Stimulated activated CD4-positive, alpha-beta T cell treated with anti-CD3 and anti-CD28 coated beads, Interleukin-4, amount 100 ng/mL, for 4 hours (primary cell): ENCODE measurements at regions not wholly inside any gene's neighbourhood (a gene's known extent, or its start where the extent isn't known, plus 50 kb on each side); places are given as distances from the start of the nearest gene placed in this dataset.
"Not testable (repeated sequence)": the region's sequence is repeated elsewhere in the genome, so short reads cannot be mapped to it uniquely, and the experiment has no call there.

Experiments
- DNase-seq, 2 experiments: peaks; one replicate each; pipeline ENCODE4 v3.0.0-alpha.2; 2020

DNA sequence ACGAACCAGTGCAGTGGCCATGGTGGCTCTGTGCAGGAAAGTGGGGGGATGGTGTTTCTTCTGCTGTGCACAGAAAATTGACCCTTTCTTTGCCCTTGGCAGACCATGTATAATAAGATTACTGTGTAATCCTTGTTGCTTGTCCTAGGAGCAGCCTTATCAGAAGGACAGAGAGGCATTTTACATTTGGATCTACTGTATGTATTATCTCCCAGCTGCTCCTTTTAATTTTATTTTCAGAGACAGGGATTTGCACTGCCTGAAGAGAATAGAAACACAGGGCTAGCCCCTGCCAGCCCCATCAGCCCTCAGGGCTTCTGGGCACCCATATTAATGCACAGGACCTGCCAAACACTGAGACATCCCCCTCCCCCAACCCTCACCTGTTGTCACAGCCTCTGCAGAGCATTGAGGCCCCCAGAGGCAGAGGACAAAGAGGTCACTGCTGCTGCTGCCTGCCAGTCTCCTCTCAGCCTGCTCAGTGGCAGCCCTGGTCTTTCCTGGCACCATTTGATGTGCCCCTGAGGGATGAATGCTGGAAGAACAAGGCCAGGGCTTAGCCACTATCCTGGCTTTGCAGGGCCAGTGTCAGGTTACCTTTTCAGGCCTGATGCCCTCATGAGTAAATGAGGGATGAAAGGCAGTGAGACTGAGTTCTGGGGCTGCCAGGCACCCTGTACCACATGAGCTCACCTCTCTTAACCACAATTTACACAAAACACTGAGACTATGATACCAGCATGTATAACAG is 533.4 kb downstream of the NTRK3 start:
- DNase-seq, result no peak

- no peak for DNase-seq
Observed at GRCh38 chr15:87720235-87720634, 536.3 kb downstream of the NTRK3 start.

DNA sequence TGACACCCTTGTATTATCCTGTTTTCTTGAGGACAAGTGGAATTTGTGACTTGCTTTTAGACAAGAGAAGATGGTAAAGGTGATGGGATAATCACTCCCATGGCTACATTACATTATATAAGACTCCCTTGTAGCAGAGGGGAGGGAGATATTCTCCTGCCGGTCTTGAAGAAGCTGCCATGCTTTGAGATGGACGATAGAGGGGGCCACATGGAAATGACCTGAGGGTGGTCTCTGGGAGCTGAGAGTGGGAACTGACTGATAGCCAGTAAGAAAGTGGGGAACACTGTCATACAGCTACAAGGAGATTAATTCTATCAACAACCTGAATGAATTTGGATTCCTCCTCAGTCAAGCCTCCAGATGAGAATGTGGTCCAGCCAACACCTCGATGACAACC is 540.1 kb downstream of the NTRK3 start:
- DNase-seq, result no peak

DNA sequence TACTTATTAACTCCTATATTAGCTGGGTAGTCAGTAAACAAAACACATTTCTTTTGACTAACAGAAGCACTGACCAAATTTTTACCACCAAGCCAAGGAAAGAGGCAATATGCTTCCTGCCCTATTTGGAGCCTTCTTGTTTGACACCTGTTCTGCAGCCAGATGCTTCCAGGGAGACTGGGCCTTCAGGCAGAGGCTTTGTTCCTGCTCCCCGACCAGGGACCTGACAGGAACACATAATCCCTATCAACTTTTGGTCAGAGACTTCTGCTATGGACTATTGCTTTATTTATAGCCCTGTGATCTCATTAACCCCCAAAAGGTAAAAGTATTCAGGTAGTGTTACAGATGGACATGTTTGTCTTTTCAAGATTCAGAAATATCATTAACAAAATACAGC is 541.3 kb downstream of the NTRK3 start:
- DNase-seq, result no peak

- no peak for DNase-seq
Observed at GRCh38 chr15:87713475-87713879, 543.1 kb downstream of the NTRK3 start.

- no peak for DNase-seq
Observed at GRCh38 chr15:87712211-87712610, 544.3 kb downstream of the NTRK3 start.

GRCh38 chr15:87711026-87711425 is 545.5 kb downstream of the NTRK3 start:
- DNase-seq, result no peak

- DNase-seq, result no peak
Observed at GRCh38 chr15:87710406-87710805, 546.1 kb downstream of the NTRK3 start.

DNA sequence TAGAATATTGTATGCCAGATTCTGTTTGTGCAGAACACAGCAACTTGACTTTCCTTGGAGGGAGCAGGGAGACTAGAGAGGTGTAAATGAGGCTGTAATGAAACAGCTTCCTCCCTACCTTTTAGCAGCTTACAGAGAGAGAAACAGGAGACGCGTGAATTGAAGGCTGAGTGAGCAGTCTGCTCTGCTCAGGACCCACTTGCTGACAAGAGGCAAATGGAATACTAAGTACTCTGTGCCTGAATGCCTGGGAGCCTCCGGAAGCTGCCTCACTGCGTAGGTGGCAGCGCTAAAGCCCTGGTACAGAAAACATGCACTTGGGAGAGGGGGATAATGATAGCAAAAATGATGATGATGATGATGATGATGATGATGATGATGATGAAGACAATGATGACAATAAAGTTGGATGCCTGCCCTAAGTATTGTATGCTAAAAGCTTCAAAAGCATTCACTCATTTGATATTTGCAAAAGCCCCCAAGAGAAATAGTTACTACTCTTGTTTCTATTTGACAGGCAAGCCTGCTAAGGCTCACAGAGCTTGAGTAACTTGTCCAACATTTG is 548.9 kb downstream of the NTRK3 start:
- DNase-seq, result no peak

DNA sequence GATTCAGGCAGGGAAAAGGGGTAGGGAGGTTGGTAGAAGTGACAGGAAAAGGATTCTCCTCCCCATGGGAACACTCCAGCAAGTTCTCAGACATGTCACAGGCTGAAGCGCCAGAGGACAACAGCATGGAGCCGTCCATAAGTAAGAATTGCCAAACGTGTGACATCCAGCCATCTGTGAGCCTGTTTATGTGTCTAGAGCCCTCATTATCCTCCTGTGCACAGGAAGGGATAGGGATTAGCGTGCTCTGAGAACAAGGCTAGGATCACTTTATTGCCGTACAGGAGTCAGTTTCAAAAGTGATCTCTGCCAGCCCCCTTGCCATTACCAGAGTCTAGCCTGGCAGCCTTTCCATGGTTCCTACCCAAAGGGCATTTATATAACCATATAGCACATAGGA is 549.5 kb downstream of the NTRK3 start:
- DNase-seq, result no peak

DNA sequence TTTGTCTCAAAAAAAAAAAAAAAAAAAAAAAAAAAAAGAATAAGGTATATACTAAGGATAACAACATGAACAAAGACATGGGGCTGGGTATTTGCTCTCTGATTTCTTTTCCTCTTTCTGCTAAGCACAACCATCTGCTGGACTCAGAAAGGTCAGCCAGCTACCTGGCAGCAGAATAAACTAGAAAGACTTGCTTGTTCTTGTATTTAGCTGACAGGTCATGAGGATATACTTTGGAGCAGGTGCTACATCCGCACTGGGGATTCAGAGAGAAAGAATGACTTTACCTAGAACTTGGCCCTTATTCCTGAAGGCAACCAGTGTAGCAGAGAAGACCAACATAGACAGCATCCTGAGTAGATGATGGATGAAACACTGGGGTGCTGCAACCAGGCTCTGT is 550.5 kb downstream of the NTRK3 start:
- DNase-seq, result no peak

DNA sequence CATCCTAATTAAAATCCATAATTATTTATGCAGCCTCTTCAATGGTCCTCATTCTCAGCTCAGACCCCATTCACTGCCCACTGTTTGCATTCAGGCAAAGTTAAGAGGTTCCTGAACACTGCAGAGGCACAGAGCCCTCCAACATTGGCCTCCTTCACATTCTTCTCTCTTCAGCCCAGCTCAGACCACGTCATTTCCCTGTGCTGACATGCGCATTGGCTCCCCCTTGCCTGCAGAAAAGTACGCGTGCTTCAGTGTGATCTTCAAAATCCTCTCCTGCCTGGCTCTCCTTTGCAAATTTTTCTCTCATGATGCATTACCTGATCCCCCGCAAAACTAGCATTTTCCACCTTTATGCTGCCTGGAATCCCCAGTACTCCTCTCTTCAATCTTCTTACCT is 552.3 kb downstream of the NTRK3 start:
- no peak for DNase-seq

GRCh38 chr15:87703327-87704111 is 553.0 kb downstream of the NTRK3 start:
- no peak for DNase-seq

DNA sequence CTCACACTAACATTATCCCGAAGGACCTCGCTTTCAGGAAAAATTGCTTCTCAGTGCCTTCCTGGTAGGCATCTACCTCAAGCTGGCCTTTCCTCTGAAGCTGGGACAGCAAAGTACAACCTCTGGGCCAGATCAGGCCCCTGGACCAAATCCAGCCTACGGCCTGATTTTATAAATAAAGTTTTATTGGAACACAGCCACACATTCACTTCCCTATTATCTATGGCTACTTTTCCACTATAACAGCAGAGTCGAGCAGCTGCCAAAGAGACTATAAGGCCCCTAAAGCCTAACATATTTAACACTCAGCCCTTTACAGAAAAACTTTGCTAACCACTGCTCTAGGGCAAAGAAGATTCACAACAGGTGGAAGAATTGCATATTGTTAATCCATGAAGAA is 554.3 kb downstream of the NTRK3 start:
- no peak for DNase-seq

DNA sequence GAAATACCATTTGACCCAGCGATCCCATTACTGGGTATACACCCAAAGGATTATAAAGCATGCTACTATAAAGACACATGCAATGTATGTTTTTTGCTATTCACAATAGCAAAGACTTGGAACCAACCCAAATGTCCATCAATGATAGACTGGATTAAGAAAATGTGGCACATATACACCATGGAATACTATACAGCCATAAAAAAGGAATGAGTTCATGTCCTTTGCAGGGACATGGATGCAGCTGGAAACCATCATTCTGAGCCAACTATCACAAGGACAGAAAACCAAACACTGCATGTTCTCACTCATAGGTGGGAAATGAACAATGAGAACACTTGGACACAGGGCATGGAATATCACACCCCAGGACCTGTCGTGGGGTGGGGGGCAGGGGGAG is 558.1 kb downstream of the NTRK3 start:
- DNase-seq, result not testable (repeated sequence)

DNA sequence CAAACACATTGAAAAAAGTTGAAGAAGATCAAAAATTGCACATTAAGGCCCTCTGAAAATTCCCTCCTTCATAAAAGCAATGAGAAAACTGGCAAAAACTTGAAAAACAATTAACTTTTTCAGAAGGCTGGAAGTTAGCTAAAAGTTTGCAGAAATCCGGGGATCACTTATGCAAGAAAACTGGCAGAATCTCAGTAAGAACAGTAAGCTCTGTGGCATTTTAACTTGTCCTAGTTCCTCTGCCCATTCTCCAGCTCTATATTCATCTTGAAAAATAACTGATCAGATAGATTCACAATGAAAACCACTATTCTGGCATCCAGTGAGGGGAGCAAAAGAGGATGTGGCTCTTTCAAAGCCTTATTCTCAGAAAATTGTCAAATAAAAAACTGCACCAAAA is 566.8 kb downstream of the NTRK3 start:
- no peak for DNase-seq

DNA sequence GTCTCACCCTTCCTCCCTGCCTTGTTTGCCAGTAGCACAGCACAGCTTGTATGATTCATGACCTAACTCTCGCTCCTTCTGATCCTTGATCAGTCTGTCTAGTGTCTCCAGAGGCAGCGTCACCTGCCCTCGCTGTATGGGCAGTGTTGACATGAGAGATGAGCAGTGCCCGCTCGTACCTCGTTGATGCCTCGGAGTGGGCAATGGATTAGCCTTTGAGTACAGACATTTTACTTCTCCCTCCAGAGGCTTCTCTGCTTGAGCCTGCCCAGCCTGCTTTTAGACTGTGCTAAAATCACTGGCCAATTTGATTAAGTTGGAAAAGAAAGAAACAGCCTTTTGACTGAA is 569.0 kb downstream of the NTRK3 start:
- DNase-seq, result no peak

DNA sequence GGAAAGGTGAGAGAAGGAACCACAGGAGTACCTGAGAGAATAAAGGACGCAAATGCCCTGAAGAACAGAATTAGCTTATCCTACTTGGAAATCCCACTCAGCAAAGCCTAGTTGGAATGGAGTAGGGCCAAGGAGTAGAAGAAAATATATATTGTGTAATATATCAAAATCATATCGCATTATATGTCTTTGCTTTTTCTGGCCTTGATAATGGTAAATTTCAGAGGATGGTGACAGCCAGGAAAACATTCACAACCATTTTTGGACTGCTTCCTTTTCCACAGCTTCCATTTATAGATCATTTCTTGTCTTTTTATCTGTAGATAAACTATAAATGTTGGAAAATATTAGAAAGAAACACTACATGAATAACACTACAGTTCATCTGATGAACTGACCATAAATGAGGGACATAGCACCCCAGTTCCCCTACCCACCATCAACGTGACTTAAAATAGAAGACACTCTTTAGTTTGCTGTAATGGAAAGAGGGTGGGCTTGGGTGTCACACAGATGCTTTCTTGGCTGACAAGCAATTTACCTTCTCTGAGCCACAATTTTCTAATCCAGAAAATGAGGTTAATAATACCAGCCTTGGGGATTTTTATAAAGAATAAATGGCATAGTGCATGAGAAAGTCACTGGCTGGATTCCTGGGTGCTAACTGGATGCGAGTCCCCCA is 569.6 kb downstream of the NTRK3 start:
- no peak for DNase-seq

- DNase-seq, result no peak
Observed at GRCh38 chr15:87686339-87686738, 570.2 kb downstream of the NTRK3 start.

DNA sequence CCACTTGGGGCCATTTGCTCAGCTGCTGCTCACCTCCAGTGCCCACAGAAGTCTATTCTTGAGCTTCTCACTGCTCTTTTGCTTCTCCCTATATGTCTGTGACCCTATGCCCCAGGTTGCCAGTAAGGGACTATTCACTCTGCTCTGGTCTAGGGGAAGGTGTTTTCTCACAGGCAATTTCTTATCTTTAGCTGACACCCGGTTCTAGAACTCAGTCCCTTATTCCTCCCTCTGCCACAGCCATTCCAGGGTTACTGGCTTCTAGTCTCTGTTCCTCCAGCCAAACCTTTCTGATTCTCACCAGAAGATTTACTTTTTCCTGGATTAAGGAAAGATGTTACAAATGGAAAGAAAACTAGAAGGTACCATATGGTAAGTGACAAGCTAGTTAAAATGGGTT is 574.0 kb downstream of the NTRK3 start:
- no peak for DNase-seq

DNA sequence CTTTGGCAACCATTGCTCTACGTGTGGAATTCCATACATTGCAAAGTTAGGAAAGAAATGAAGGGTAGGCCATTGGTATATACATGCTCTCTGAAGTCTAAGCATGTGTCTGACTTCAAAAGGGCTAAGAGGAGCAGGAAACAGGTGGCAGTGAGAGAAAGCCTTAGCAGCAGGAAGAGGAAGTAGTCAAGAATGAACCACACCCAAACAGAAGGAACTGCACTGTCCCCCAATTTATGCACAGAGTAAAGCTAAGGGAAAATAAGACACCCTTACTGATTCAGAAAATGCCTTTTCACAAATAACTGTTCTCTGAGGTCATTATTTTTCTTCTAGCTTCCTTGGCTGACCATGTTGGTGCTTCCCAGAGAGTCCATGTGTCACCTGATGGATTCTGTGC is 575.4 kb downstream of the NTRK3 start:
- no peak for DNase-seq

GRCh38 chr15:87680208-87680607 is 576.3 kb downstream of the NTRK3 start:
- DNase-seq, result no peak

DNA sequence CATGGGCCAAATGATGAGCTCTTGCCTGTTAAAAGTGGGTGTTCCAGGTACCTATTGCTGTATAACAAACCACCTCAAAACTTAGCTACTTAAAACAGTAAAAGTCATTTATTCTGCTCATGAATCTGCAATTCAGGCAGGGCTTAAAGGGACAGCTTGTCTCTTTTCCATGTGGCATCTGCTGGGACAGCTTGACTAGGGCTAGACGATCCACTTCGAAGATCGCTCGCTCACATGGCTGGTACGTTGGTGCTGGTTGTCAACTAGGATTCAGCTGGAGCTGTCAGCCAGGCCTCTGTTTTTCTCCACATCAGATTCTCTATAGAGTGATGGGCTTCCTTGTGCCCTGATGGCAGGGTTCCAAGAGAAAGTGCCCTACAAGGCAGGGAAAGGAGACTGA is 581.3 kb downstream of the NTRK3 start:
- DNase-seq, result no peak
